IPS-18a (cell line): ENCODE measurements at regions not wholly inside any gene's neighbourhood (a gene's known extent, or its start where the extent isn't known, plus 50 kb on each side); places are given as distances from the start of the nearest gene placed in this dataset.
"Not testable (repeated sequence)": the region's sequence is repeated elsewhere in the genome, so short reads cannot be mapped to it uniquely, and the experiment has no call there.

ENCODE experiments used
- H3K27ac ChIP-seq: one replicate; pipeline ENCODE4 v1.5.1; 2013; ENCODE audit warnings: low read length
- H3K27me3 ChIP-seq: one replicate; pipeline ENCODE4 v1.6.1; 2013; ENCODE audit warnings: mild to moderate bottlenecking, low read length; ENCODE audit not compliant: control insufficient read depth, insufficient read depth
- H3K36me3 ChIP-seq: one replicate; pipeline ENCODE4 v1.6.1; 2013; ENCODE audit warnings: low read depth, low read length; ENCODE audit not compliant: control insufficient read depth
- H3K4me1 ChIP-seq: one replicate; pipeline ENCODE4 v1.6.1; 2013; ENCODE audit warnings: low read depth, low read length; ENCODE audit not compliant: control insufficient read depth
- H3K4me3 ChIP-seq: one replicate; pipeline ENCODE4 v1.5.1; 2013; ENCODE audit warnings: low read length
- H3K9ac ChIP-seq: one replicate; pipeline ENCODE4 v1.6.1; 2013; ENCODE audit warnings: mild to moderate bottlenecking, low read length, moderate library complexity
- H3K9me3 ChIP-seq: one replicate; pipeline ENCODE4 v1.6.1; 2013; ENCODE audit warnings: low read depth, low read length; ENCODE audit not compliant: control insufficient read depth

- no peaks in the 10 kb centered on the region for H3K36me3 ChIP-seq
- no peaks in the 10 kb centered on the region for H3K9me3 ChIP-seq
- H3K27me3 ChIP-seq: no peaks in the 10 kb centered on the region
- peaks cover 9% of the 10 kb centered on the region for H3K4me1 ChIP-seq
- H3K9ac ChIP-seq: no peak overlapping the region
- H3K4me3 ChIP-seq: no peak overlapping the region
- no peak overlapping the region for H3K27ac ChIP-seq
Measured at GRCh38 chr3:177795859-177796258, 598.6 kb upstream of the TBL1XR1 start.

DNA sequence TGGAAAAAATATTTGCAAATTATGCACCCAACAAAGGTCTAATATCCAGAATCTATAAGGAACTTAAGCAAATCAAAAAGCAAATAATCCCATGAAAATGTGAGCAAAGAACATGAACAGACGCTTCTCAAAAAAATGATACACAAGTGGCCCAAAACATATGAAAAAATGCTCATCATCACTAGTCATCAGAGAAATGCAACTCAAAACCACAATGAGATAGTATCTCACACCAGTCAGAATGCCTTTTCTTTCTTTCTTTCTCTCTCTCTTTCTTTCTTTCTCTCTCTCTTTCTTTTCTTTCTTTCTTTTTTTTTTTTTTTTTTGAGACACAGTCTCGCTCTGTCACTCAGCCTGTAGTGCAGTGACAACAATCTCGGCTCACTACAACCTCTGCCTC lies 602.9 kb upstream of the TBL1XR1 start:
- not testable (repeated sequence) for H3K9ac ChIP-seq, H3K9me3 ChIP-seq, H3K27ac ChIP-seq, H3K36me3 ChIP-seq, H3K4me3 ChIP-seq, H3K27me3 ChIP-seq
- H3K4me1 ChIP-seq: peaks cover 15% of the 10 kb centered on the region

DNA sequence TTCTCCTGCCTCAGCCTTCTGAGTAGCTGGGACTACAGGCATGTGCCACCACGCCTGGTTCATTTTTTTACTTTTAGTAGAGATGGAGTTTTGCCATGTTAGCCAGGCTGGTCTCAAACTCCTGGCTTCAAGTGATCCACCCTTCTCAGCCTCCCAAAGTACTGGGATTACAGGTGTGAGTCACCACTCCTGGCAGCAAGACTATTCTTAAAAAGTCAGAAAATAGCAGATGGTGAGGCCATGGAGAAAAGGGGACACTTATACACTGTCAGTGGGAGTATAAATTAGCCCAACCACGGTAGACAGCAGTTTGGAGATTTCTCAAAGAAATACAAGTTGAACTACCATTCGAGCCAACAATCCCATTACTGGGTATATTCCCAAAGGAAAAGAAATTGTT lies 603.3 kb upstream of the TBL1XR1 start:
- no peaks in the 10 kb centered on the region for H3K9me3 ChIP-seq
- no peak overlapping the region for H3K27ac ChIP-seq
- peaks cover 15% of the 10 kb centered on the region for H3K4me1 ChIP-seq
- H3K36me3 ChIP-seq: no peaks in the 10 kb centered on the region
- H3K9ac ChIP-seq: no peak overlapping the region
- H3K27me3 ChIP-seq: no peaks in the 10 kb centered on the region
- no peak overlapping the region for H3K4me3 ChIP-seq

GRCh38 chr3:177802151-177802900 lies 605.0 kb upstream of the TBL1XR1 start:
- Histone ChIP-seq H3K9me3 (no peaks in the 10 kb centered on the region), H3K4me1 (peaks cover 7% of the 10 kb centered on the region), H3K9ac (no peak overlapping the region), H3K27me3 (no peaks in the 10 kb centered on the region), H3K36me3 (no peaks in the 10 kb centered on the region), H3K4me3 (no peak overlapping the region), H3K27ac (no peak overlapping the region)

GRCh38 chr3:177803500-177803899 lies 606.2 kb upstream of the TBL1XR1 start:
- no peak overlapping the region for H3K4me3 ChIP-seq
- H3K27me3 ChIP-seq: no peaks in the 10 kb centered on the region
- peaks cover 7% of the 10 kb centered on the region for H3K4me1 ChIP-seq
- no peak overlapping the region for H3K9ac ChIP-seq
- no peaks in the 10 kb centered on the region for H3K9me3 ChIP-seq
- no peaks in the 10 kb centered on the region for H3K36me3 ChIP-seq
- H3K27ac ChIP-seq: no peak overlapping the region

- peaks cover 7% of the 10 kb centered on the region for H3K4me1 ChIP-seq
- no peaks in the 10 kb centered on the region for H3K9me3 ChIP-seq
- H3K27ac ChIP-seq: no peak overlapping the region
- no peaks in the 10 kb centered on the region for H3K27me3 ChIP-seq
- no peak overlapping the region for H3K9ac ChIP-seq
- no peak overlapping the region for H3K4me3 ChIP-seq
- no peaks in the 10 kb centered on the region for H3K36me3 ChIP-seq
Measured at GRCh38 chr3:177804032-177804431, 606.8 kb upstream of the TBL1XR1 start.

- H3K4me1 ChIP-seq: peaks cover 7% of the 10 kb centered on the region
- no peak overlapping the region for H3K27ac ChIP-seq
- H3K9ac ChIP-seq: no peak overlapping the region
- H3K9me3 ChIP-seq: no peaks in the 10 kb centered on the region
- H3K27me3 ChIP-seq: no peaks in the 10 kb centered on the region
- no peaks in the 10 kb centered on the region for H3K36me3 ChIP-seq
- no peak overlapping the region for H3K4me3 ChIP-seq
Measured at GRCh38 chr3:177804646-177805045, 607.4 kb upstream of the TBL1XR1 start.

- H3K27me3 ChIP-seq: no peaks in the 10 kb centered on the region
- no peak overlapping the region for H3K4me3 ChIP-seq
- H3K9me3 ChIP-seq: no peaks in the 10 kb centered on the region
- H3K9ac ChIP-seq: no peak overlapping the region
- no peaks in the 10 kb centered on the region for H3K36me3 ChIP-seq
- H3K27ac ChIP-seq: no peak overlapping the region
- peaks cover 2% of the 10 kb centered on the region for H3K4me1 ChIP-seq
Measured at GRCh38 chr3:177807150-177807875, 610.0 kb upstream of the TBL1XR1 start.

GRCh38 chr3:177808928-177809478 lies 611.7 kb upstream of the TBL1XR1 start:
- H3K27me3 ChIP-seq, H3K4me3 ChIP-seq, H3K36me3 ChIP-seq, H3K4me1 ChIP-seq, H3K27ac ChIP-seq, H3K9me3 ChIP-seq, H3K9ac ChIP-seq: not testable (repeated sequence)

GRCh38 chr3:177810162-177810623 lies 612.9 kb upstream of the TBL1XR1 start:
- Histone ChIP-seq H3K4me3 (no peak overlapping the region), H3K36me3 (no peaks in the 10 kb centered on the region), H3K27ac (no peak overlapping the region), H3K9me3 (no peaks in the 10 kb centered on the region), H3K27me3 (no peaks in the 10 kb centered on the region), H3K4me1 (no peaks in the 10 kb centered on the region), H3K9ac (no peak overlapping the region)

GRCh38 chr3:177811112-177811511 lies 613.8 kb upstream of the TBL1XR1 start:
- Histone ChIP-seq H3K4me3 (no peak overlapping the region), H3K36me3 (no peaks in the 10 kb centered on the region), H3K9me3 (no peaks in the 10 kb centered on the region), H3K27ac (no peak overlapping the region), H3K4me1 (no peaks in the 10 kb centered on the region), H3K9ac (no peak overlapping the region), H3K27me3 (no peaks in the 10 kb centered on the region)
